SH-SY5Y (cell line): ENCODE measurements at regions not wholly inside any gene's neighbourhood (a gene's known extent, or its start where the extent isn't known, plus 50 kb on each side); places are given as distances from the start of the nearest gene placed in this dataset.

Source experiments
- GATA2 ChIP-seq: IDR thresholded peaks from 2 replicates; pipeline ENCODE4 v1.6.1; 2011; ENCODE audit warnings: mild to moderate bottlenecking, low read depth, low read length
- GATA3 ChIP-seq: IDR thresholded peaks from 2 replicates; pipeline ENCODE4 v1.6.1; 2011; ENCODE audit warnings: low read depth, mild to moderate bottlenecking, low read length, moderate library complexity

DNA sequence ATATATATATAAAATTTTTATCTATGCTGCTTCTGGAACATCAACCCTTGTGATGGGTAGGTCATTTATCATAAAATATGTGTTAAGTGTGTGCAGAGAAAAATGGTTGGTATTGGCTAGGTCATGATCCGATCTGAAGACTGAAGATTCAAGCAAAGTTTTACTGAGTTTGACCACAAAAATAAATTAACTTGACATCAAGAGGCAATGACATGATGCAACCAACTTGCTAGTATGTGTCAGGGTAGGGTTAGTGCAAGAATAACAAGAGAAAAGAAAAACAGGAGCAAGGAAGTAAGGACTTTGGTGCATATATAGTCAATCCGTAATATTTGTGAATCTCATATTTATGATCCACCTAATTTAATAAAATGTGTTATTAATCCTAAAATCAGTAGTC lies 1202.0 kb upstream of the ADGRB3 start:
- TF ChIP-seq GATA3 = no peak
- TF ChIP-seq GATA2 = no peak
